ENCODE measurements at regions not wholly inside any gene's neighbourhood (a gene's known extent, or its start where the extent isn't known, plus 50 kb on each side); places are given as distances from the start of the nearest gene placed in this dataset.

DNA sequence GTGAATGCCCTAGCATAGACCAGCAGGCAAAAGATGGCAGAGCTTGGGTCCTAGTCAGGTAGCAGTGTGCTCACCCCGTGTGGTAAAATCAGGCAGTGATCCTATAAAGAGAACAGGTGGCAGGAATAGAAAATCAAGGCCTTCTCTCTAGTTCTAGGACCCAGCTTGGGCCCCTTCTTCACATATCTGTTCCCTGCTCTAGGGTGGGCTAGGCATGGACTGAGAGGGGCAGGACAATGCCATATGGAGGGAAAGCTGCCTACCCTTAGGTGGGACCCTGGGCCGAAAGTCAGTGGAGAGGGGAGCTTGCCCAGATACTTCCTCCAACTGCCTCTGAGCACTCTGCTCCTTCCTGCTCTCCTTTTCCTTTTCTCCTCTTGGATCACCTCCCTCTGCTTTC, 117.4 kb upstream of the NALF2 start:
- TF ChIP-seq, protein P1, sequence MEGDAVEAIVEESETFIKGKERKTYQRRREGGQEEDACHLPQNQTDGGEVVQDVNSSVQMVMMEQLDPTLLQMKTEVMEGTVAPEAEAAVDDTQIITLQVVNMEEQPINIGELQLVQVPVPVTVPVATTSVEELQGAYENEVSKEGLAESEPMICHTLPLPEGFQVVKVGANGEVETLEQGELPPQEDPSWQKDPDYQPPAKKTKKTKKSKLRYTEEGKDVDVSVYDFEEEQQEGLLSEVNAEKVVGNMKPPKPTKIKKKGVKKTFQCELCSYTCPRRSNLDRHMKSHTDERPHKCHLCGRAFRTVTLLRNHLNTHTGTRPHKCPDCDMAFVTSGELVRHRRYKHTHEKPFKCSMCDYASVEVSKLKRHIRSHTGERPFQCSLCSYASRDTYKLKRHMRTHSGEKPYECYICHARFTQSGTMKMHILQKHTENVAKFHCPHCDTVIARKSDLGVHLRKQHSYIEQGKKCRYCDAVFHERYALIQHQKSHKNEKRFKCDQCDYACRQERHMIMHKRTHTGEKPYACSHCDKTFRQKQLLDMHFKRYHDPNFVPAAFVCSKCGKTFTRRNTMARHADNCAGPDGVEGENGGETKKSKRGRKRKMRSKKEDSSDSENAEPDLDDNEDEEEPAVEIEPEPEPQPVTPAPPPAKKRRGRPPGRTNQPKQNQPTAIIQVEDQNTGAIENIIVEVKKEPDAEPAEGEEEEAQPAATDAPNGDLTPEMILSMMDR (IDR thresholded peaks at IDR 0.05; ENCODE audit: low read depth, low read length), result no peak
- TF ChIP-seq EZH2phosphoT487 (IDR thresholded peaks at IDR 0.05; ENCODE audit: low read depth), result no peak

Data from OCI-LY3 (cell line).